ENCODE measurements at regions not wholly inside any gene's neighbourhood (a gene's known extent, or its start where the extent isn't known, plus 50 kb on each side); places are given as distances from the start of the nearest gene placed in this dataset.
"Not testable (repeated sequence)": the region's sequence is repeated elsewhere in the genome, so short reads cannot be mapped to it uniquely, and the experiment has no call there.

- DNase-seq, result no peak
Measured at GRCh38 chrX:786441-786881, 155.9 kb downstream of the SHOX start.

DNA sequence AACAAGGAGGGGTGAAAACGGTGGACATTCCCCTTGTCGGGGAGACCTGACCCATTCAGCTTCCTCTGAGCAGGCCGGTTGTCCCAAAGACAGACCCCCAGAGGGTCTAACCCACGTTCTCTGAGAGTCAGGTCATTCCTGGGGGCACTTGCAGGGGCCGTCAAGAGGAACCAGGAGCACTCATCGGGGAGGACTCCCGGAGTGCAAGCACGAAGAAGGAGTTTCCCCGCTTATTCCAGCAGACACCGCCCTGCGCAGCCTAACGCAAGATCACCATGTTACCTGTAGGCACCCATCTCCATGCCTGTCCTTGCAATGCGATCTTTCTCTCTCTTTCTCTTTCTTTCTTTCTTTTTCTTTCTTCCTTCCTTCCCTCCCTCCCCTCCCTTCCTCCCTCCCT is 154.2 kb downstream of the SHOX start:
- DNase-seq, result no peak

GRCh38 chrX:781224-782204 is 150.9 kb downstream of the SHOX start:
- DNase-seq, result no peak

DNA sequence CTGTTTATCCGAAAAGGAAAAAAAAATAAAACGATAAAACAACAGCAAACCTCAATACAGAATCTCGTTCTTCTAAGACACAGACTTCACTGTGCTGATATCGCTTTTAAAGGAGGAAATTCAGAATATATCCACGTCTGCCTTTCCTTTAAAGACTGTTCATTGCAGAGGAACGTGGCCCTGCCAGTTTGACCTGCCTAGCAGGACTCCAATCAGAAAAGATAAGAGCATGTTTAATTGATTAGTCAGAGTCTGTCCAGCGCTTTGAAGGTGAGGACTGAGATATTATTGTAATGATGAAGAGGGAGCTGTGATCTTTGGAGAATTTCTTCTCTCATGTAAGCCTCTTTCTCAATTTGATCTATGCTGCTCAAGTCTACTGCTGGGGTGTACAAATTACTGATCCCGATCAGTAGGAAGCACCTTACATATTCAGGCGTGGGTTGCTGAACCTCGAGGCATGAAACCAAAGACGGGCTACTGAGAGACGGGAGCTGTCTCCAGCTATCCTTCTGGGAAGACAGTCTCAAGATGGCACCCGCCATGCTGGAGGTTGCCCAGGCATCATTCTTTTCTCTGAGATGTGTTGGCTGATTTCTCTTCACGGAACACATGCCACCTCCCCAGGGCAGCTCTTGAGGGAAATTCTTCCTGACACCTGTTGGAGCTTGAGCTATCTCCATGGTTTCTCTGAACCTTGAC is 146.1 kb downstream of the SHOX start:
- no peak for DNase-seq

DNA sequence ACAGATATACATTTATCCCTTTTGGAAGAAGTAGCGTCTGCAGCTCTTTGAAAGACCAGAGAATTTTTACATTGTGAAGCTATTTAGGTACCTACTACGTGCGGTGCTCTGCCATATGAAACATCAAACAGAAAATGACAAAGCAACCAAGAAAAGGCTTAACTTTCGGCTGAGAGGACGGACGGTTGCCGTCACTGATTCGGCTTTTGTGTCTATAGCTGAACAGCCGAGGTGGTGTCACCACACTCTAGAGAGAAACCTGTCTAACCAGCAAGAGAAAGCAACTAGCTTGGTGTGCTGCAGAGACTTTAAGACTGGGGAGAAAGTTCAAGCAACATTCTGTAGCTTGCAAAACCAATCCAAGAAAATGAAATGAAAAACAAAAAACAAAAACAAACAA is 145.5 kb downstream of the SHOX start:
- DNase-seq, result no peak

- DNase-seq, result no peak
Measured at GRCh38 chrX:774536-774935, 143.9 kb downstream of the SHOX start.

DNA sequence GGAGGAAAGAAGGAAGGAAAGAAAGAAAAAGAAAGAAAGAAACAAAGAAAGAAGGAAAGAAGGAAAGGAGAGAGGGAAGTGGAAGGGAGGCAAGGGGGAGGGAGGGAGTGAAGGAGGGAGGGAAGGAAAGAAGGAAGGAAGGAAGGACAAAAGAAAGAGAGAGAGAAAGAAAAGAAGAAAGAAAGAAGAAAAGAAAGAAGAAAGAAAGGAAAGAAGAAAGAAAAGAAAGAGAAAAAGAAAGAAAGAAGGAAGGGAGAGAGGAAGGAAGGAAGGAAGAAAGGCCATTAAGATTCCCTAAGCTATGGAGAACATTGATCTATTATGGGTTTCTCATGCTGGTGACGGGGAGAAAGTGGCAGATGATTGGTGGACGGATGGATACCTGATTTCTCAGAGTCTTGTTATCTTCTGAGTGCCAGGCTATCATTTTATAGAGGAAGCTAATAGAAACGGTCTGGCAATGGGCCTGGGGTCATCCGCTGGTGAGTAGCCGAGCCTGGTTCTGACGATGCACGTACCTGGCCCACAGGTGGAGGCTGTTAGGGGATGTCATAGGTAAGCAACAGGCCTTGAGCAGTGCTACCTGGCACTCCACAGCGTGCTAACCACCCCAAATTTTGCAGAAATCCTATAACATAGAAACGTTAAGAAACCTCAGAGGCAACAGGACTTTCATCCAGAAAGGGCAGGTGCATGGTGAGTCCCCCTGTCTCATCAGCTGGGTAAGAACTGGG is 142.9 kb downstream of the SHOX start:
- DNase-seq, result no peak

GRCh38 chrX:771536-771935 is 140.9 kb downstream of the SHOX start:
- no peak for DNase-seq

- DNase-seq, result no peak
Measured at GRCh38 chrX:769796-770195, 139.2 kb downstream of the SHOX start.

DNA sequence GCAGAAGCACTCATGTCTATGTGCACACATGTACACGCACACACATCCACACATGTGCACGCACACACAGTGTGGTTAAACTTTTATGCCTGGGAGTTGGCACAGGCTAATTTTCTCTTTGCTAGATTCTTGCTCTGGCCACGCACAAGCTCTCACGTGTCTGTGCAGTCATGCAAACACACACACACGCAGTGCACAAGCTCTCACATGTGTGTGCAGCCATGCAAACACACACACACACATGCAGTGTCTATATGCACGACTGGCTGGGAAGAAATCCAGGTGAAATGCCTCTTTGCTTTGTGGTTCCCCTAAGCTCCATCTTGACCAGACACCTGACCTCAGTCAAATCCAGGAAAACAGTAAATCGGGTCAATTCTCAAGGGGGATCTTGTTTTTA is 138.0 kb downstream of the SHOX start:
- DNase-seq, result no peak

GRCh38 chrX:758917-759316 is 128.3 kb downstream of the SHOX start:
- DNase-seq, result no peak

DNA sequence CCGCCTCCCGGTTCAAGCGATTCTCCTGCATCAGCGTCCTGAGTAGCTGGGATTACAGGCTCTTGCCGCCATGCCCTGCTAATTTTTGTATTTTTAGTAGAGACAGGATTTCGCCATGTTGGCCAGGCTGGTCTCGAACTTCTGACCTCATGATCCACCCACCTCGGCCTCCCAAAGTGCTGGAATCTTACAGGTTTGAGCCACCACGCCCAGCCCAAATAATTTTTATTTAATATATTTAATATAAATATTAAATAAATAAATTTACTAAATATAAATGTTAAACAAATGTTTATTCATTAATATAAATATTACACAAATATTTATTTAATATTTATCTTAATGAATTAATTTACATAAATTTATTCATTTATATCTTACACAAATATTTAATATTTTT is 120.2 kb downstream of the SHOX start:
- no peak for DNase-seq

GRCh38 chrX:750263-750662 is 119.7 kb downstream of the SHOX start:
- no peak for DNase-seq

DNA sequence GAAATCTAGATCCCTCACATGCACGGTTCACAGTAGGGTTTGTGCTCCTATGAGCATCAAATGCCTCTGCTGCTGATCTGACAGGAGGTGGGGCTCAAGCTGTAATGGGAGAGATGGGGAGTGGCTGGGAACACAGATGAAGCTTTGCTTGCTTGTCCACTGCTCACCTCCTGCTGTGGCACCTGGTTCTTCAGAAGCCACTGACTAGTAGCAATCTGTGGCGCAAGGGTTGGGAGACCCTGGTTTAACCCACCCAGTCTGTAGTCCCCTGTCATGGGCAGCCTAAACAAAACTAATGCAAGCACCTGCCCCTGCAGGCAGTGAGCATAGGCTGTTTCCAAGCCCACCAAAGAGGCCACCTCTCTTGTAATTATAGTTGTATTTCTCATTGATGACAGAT is 116.6 kb downstream of the SHOX start:
- DNase-seq, result no peak

- DNase-seq, result no peak
Measured at GRCh38 chrX:739611-740010, 109.0 kb downstream of the SHOX start.

GRCh38 chrX:737021-737420 is 106.4 kb downstream of the SHOX start:
- not testable (repeated sequence) for DNase-seq

- DNase-seq, result no peak
Measured at GRCh38 chrX:734362-734761, 103.8 kb downstream of the SHOX start.

DNA sequence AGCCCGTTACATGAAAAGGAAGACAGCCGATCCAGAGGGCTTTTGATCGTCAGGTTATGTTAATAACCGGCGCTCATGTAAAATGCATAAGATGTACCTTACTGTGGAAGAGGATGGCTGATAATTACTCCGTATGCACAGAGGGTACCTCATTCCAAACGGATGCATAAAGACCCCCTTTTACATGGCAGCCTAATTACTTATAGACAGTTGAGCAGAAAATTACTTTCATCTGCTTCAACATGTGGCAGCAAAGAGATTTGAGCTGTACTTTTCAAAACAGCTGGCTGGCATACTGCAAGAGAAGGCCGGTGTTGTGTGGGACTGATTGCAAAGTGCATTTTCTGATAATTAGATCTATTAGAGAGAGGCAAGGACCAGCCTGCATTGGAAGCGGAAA is 103.4 kb downstream of the SHOX start:
- DNase-seq, result no peak

DNA sequence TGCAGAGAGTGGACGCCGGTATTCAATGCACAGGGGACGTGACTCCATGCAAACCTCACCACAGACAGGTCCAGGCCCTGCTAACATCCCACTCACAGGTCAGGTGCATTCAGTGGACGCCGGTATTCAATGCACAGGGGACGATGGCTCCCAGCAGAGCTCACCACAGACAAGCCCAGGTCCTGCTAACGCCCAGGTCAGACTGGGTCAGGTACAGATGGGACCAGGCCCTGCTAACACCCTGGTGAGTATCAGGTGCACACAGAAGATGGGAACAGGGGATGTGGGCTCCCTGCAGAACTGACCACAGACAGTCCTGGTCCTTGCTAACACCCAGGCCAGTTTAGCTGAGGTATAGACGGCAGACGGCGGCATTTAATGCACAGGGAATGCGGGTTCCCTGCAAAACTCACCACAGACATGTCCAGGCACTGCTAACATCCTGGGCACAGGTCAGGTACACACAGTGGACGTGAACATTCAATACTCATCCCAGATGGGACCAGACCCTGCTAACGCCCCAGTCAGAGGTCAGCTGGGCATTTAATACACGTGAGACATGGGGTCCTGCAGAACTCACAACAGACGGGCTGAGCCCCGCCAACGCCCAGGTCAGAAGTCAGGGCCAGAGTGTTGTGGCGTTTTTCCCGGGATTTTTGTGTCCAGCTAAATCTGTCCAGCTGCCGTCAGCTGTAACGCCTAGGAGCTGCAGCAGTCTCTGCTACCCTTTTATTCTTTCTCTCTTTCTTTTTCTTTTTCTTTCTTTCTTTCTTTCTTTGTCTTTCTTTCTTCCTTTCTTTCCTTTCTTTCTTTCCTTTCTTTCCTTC is 99.2 kb downstream of the SHOX start:
- no peak for DNase-seq

DNA sequence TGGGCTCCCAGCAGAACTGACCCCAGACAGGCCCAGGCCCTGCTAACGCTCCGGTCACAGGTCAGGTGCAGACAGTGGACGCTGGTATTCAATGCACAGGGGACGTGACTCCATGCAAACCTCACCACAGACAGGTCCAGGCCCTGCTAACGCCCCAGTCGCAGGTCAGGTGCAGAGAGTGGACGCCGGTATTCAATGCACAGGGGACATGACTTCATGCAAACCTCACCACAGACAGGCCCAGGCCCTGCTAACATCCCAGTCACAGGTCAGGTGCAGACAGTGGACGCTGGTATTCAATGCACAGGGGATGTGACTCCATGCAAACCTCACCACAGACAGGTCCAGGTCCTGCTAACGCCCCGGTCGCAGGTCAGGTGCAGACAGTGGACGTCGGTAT is 98.5 kb downstream of the SHOX start:
- not testable (repeated sequence) for DNase-seq

DNA sequence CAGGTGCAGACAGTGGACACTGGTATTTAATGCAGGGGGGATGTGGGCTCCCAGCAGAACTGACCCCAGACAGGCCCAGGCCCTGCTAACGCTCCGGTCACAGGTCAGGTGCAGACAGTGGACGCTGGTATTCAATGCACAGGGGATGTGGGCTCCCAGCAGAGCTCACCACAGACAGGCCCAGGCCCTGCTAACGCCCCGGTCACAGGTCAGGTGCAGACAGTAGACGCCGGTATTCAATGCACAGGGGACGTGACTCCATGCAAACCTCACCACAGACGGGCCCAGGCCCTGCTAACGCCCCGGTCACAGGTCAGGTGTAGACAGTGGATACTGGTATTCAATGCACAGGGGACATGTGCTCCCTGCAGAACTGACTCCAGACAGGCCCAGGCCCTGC is 98.0 kb downstream of the SHOX start:
- DNase-seq, result not testable (repeated sequence)
